HepG2 (cell line): ENCODE measurements at regions not wholly inside any gene's neighbourhood (a gene's known extent, or its start where the extent isn't known, plus 50 kb on each side); places are given as distances from the start of the nearest gene placed in this dataset.

Source experiments
- ARID3A ChIP-seq: IDR thresholded peaks from 2 replicates; pipeline ENCODE4 v1.6.1; 2012; ENCODE audit warnings: low read depth, low read length, improper control_type of control experiment
- CSRNP2 ChIP-seq: sonication (generic); formaldehyde crosslinking; conservative IDR thresholded peaks from 2 replicates; pipeline ENCODE4 v1.8.0; 2022; ENCODE audit warnings: low read depth, missing genetic modification reagents
- DMAP1 ChIP-seq: IDR thresholded peaks from 2 replicates; pipeline ENCODE4 v1.6.1; 2016
- FOXK2 ChIP-seq: fragments of 450-650 bp; IDR thresholded peaks from 2 replicates; pipeline ENCODE4 v1.6.1; 2016
- KAT8 ChIP-seq: IDR thresholded peaks from 2 replicates; pipeline ENCODE4 v1.6.1; 2016; ENCODE audit warnings: missing genetic modification reagents, missing compliant biosample characterization
- MED1 ChIP-seq: sonication (generic); formaldehyde crosslinking; IDR thresholded peaks from 2 replicates; pipeline ENCODE4 v1.4.0; 2020; ENCODE audit warnings: missing genetic modification reagents
- MTA3 ChIP-seq: sonication (generic); formaldehyde crosslinking; IDR thresholded peaks from 2 replicates; pipeline ENCODE4 v1.4.0; 2020; ENCODE audit warnings: missing genetic modification reagents
- RFX3 ChIP-seq: IDR thresholded peaks from 2 replicates; pipeline ENCODE4 v1.6.1; 2016; ENCODE audit warnings: missing biosample characterization, missing genetic modification reagents
- SSRP1 ChIP-seq: IDR thresholded peaks from 2 replicates; pipeline ENCODE4 v1.6.1; 2016; ENCODE audit warnings: control low read depth
- TERF1 ChIP-seq: sonication (generic); formaldehyde crosslinking; IDR thresholded peaks from 2 replicates; pipeline ENCODE4 v1.8.0; 2022; ENCODE audit warnings: mild to moderate bottlenecking, missing genetic modification reagents, moderate library complexity
- TRIM24 ChIP-seq: sonication (generic); formaldehyde crosslinking; IDR thresholded peaks from 2 replicates; pipeline ENCODE4 v1.8.0; 2022; ENCODE audit warnings: mild to moderate bottlenecking, missing genetic modification reagents
- ZFP1 ChIP-seq: IDR thresholded peaks from 2 replicates; pipeline ENCODE4 v1.6.1; 2016
- ZNF207 ChIP-seq: fragments of 450-650 bp; IDR thresholded peaks from 2 replicates; pipeline ENCODE4 v1.6.1; 2016; ENCODE audit warnings: antibody characterized with exemption, borderline replicate concordance
- ZNF562 ChIP-seq: sonication (generic); formaldehyde crosslinking; IDR thresholded peaks from 2 replicates; pipeline ENCODE4 v1.8.0; 2022; ENCODE audit warnings: missing genetic modification reagents, borderline replicate concordance
- ZNF605 ChIP-seq: sonication (generic); formaldehyde crosslinking; IDR thresholded peaks from 2 replicates; pipeline ENCODE4 v1.8.0; 2022; ENCODE audit warnings: mild to moderate bottlenecking, missing genetic modification reagents
- ZNF781 ChIP-seq: sonication (generic); formaldehyde crosslinking; IDR thresholded peaks from 2 replicates; pipeline ENCODE4 v1.5.1; 2020; ENCODE audit warnings: borderline replicate concordance, mild to moderate bottlenecking, missing genetic modification reagents; ENCODE audit errors: not compliant biosample characterization
- ZNF788 ChIP-seq: sonication (generic); formaldehyde crosslinking; IDR thresholded peaks from 2 replicates; pipeline ENCODE4 v1.5.0; 2020; ENCODE audit warnings: mild to moderate bottlenecking, missing genetic modification reagents, borderline replicate concordance
- ZSCAN31 ChIP-seq: sonication (generic); formaldehyde crosslinking; IDR thresholded peaks from 2 replicates; pipeline ENCODE4 v1.5.0; 2020; ENCODE audit warnings: low read depth, mild to moderate bottlenecking, missing genetic modification reagents
- TF ChIP-seq, protein P1 (sequence below): IDR thresholded peaks from 2 replicates; pipeline ENCODE4 v1.6.1; 2016; ENCODE audit warnings: low read depth
- TF ChIP-seq, protein P2 (sequence below): sonication (generic); formaldehyde crosslinking; conservative IDR thresholded peaks from 2 replicates; pipeline ENCODE4 v1.4.0; 2020; ENCODE audit warnings: missing genetic modification reagents
- TF ChIP-seq, protein P3 (sequence below): sonication (generic); formaldehyde crosslinking; IDR thresholded peaks from 2 replicates; pipeline ENCODE4 v1.4.0; 2020; ENCODE audit warnings: missing genetic modification reagents
- TF ChIP-seq, protein P4 (sequence below): fragments of 450-650 bp; IDR thresholded peaks from 2 replicates; pipeline ENCODE4 v1.6.1; 2017; ENCODE audit warnings: mild to moderate bottlenecking

DNA sequence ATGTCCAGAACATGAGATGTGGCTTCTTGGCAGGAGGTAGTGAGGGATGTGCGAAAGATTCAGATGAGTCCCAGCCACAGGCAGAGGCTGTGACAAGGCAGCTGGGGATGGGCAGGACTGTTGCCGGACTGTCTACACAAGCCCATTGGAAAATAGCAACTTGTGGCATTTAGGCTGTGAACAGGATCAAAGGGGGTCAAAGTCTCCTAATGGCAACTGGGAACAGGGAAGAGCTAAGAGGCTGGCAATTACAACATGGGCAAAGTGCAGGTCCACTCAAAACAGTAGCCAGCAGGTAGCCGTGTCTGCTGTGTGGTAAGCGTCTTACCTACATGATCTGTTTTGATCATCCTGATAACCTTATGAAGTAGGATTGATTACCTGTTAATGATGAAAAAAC, 254.2 kb upstream of the ZNF32 start (continued):
- TF ChIP-seq ZNF781 (CRISPR knock-in tag) (no peak), TERF1 (CRISPR knock-in tag) (no peak), MED1 (CRISPR knock-in tag) (peak; percentile 57), SSRP1 (no peak), FOXK2 (no peak), ZSCAN31 (CRISPR knock-in tag) (no peak), CSRNP2 (no peak), MTA3 (CRISPR knock-in tag) (no peak), KAT8 (CRISPR knock-in tag) (no peak), RFX3 (CRISPR knock-in tag) (no peak), ZNF788 (peak; percentile 56; the same call in 1 of the 2 replicates), ZNF605 (CRISPR knock-in tag) (no peak), DMAP1 (CRISPR knock-in tag) (no peak), TRIM24 (CRISPR knock-in tag) (0 out of 2 replicates have a peak, but pooled peaks have one; percentile 25), ZNF207 (no peak), ZNF562 (no peak), ARID3A (no peak; the same call in 1 of the 2 replicates), ZFP1 (CRISPR knock-in tag) (no peak)
- TF ChIP-seq, protein P1, sequence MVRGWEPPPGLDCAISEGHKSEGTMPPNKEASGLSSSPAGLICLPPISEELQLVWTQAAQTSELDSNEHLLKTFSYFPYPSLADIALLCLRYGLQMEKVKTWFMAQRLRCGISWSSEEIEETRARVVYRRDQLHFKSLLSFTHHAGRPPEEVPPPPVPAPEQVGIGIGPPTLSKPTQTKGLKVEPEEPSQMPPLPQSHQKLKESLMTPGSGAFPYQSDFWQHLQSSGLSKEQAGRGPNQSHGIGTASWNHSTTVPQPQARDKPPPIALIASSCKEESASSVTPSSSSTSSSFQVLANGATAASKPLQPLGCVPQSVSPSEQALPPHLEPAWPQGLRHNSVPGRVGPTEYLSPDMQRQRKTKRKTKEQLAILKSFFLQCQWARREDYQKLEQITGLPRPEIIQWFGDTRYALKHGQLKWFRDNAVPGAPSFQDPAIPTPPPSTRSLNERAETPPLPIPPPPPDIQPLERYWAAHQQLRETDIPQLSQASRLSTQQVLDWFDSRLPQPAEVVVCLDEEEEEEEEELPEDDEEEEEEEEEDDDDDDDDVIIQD (CRISPR knock-in tag): peak; percentile 21; the same call in 1 of the 2 replicates
- TF ChIP-seq, protein P2, sequence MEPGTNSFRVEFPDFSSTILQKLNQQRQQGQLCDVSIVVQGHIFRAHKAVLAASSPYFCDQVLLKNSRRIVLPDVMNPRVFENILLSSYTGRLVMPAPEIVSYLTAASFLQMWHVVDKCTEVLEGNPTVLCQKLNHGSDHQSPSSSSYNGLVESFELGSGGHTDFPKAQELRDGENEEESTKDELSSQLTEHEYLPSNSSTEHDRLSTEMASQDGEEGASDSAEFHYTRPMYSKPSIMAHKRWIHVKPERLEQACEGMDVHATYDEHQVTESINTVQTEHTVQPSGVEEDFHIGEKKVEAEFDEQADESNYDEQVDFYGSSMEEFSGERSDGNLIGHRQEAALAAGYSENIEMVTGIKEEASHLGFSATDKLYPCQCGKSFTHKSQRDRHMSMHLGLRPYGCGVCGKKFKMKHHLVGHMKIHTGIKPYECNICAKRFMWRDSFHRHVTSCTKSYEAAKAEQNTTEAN: no peak
- TF ChIP-seq, protein P3, sequence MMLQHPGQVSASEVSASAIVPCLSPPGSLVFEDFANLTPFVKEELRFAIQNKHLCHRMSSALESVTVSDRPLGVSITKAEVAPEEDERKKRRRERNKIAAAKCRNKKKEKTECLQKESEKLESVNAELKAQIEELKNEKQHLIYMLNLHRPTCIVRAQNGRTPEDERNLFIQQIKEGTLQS (CRISPR knock-in tag): no peak
- TF ChIP-seq, protein P4, sequence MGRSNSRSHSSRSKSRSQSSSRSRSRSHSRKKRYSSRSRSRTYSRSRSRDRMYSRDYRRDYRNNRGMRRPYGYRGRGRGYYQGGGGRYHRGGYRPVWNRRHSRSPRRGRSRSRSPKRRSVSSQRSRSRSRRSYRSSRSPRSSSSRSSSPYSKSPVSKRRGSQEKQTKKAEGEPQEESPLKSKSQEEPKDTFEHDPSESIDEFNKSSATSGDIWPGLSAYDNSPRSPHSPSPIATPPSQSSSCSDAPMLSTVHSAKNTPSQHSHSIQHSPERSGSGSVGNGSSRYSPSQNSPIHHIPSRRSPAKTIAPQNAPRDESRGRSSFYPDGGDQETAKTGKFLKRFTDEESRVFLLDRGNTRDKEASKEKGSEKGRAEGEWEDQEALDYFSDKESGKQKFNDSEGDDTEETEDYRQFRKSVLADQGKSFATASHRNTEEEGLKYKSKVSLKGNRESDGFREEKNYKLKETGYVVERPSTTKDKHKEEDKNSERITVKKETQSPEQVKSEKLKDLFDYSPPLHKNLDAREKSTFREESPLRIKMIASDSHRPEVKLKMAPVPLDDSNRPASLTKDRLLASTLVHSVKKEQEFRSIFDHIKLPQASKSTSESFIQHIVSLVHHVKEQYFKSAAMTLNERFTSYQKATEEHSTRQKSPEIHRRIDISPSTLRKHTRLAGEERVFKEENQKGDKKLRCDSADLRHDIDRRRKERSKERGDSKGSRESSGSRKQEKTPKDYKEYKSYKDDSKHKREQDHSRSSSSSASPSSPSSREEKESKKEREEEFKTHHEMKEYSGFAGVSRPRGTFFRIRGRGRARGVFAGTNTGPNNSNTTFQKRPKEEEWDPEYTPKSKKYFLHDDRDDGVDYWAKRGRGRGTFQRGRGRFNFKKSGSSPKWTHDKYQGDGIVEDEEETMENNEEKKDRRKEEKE: no peak
